ENCODE measurements at regions not wholly inside any gene's neighbourhood (a gene's known extent, or its start where the extent isn't known, plus 50 kb on each side); places are given as distances from the start of the nearest gene placed in this dataset.
A peak's percentile ranks its signal among the peaks of the same experiment; 100 is the strongest.

DNA sequence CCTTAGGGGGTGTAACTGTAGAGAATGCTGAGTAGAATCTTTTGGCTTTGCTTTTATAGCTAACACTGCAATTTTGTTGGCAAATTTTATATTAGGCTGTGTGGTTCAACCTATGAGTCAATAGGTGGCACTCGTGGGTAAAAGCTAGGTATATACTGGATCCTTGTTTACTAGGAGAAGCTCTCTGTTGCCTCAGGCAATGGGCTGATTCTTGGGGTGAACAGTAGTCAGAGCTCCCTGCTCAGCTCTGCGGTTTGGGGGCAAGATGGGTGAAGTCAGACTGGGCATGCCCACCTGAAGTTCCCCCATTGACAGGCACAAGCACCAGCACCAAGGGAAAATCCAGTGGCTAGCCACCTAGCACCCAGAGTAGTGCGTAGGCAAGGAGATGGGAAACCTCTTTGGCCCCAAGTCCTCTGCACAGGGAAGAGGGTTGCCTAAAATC is 238.7 kb downstream of the FAM181B start:
- H3K79me2 ChIP-seq (ENCODE audit: low read length), result no peaks in the 10 kb centered on the region
- ATAC-seq (no peak), DNase-seq (peak; percentile 46)
- no peak overlapping the region for H3K27ac ChIP-seq (ENCODE audit: low read length)
- CTCF ChIA-PET, result interaction anchor here (1.1 kb wide), 1 partner anchor 201 kb away, joined by 6 read pairs; no protein-coding TSS in a partner anchor
- H3K4me1 ChIP-seq (ENCODE audit: insufficient read depth, low read length), result no peaks in the 10 kb centered on the region
- no peak overlapping the region for H2AFZ ChIP-seq (ENCODE audit: low read length)
- H3K36me3 ChIP-seq (ENCODE audit: low read depth, low read length), result no peaks in the 10 kb centered on the region
- no peak overlapping the region for H3K4me3 ChIP-seq (ENCODE audit: low read length)
- H3K9ac ChIP-seq (ENCODE audit: low read length), result no peak overlapping the region
- POLR2A ChIA-PET (ENCODE audit: unreplicated experiment), result no interaction called here
- no peaks in the 10 kb centered on the region for H3K9me2 ChIP-seq (replicated peaks; ENCODE audit: low read length)
- no peaks in the 10 kb centered on the region for H3K27me3 ChIP-seq (ENCODE audit: low read length)
- BruUV-seq (replicated peaks), result no TSS peak
- no peak for TF ChIP-seq EZH2phosphoT487 (IDR thresholded peaks at IDR 0.05; ENCODE audit: borderline replicate concordance, low read length)
- TF ChIP-seq EZH2 (IDR thresholded peaks at IDR 0.05; ENCODE audit: low read length, unreplicated experiment), result no peak
- TF ChIP-seq, protein P1, sequence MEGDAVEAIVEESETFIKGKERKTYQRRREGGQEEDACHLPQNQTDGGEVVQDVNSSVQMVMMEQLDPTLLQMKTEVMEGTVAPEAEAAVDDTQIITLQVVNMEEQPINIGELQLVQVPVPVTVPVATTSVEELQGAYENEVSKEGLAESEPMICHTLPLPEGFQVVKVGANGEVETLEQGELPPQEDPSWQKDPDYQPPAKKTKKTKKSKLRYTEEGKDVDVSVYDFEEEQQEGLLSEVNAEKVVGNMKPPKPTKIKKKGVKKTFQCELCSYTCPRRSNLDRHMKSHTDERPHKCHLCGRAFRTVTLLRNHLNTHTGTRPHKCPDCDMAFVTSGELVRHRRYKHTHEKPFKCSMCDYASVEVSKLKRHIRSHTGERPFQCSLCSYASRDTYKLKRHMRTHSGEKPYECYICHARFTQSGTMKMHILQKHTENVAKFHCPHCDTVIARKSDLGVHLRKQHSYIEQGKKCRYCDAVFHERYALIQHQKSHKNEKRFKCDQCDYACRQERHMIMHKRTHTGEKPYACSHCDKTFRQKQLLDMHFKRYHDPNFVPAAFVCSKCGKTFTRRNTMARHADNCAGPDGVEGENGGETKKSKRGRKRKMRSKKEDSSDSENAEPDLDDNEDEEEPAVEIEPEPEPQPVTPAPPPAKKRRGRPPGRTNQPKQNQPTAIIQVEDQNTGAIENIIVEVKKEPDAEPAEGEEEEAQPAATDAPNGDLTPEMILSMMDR (conservative IDR thresholded peaks at IDR 0.05; ENCODE audit: low read depth, low read length), result peak; percentile 58
- no peaks in the 10 kb centered on the region for H4K20me1 ChIP-seq (ENCODE audit: low read length)
- intact Hi-C loops (cut with micrococcal nuclease), result no loop called here
- no peaks in the 10 kb centered on the region for H3F3A ChIP-seq (ENCODE audit: low read length, unreplicated experiment)
- no peak overlapping the region for H3K4me2 ChIP-seq (ENCODE audit: low read length)
- H3K9me3 ChIP-seq (ENCODE audit: low read length), result no peaks in the 10 kb centered on the region

DNA sequence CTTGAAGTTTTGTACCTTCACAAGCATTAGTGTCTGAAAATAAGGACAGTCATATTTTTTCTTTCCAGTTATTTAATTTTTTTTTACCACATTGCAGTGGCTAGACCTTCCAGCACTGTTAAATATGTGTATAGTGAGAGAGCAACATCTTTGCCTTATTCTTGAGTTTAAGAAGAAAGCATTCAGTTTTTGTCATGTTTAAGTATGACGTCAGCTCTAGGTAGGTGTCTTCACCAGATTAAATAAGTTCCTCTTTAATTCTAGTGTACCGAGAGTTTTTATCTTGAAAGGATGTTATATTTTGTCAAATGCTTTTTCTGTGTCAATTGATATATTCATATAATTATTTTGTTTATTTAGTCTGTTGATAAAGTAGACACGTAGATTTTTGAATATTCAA is 258.8 kb downstream of the FAM181B start:
- TF ChIP-seq EZH2 (IDR thresholded peaks at IDR 0.05; ENCODE audit: low read length, unreplicated experiment), result no peak
- TF ChIP-seq EZH2phosphoT487 (IDR thresholded peaks at IDR 0.05; ENCODE audit: borderline replicate concordance, low read length), result no peak
- TF ChIP-seq, protein P1 (conservative IDR thresholded peaks at IDR 0.05; ENCODE audit: low read depth, low read length), result no peak
- H3F3A ChIP-seq (ENCODE audit: low read length, unreplicated experiment), result no peaks in the 10 kb centered on the region
- no peak overlapping the region for H3K4me3 ChIP-seq (ENCODE audit: low read length)
- BruUV-seq (replicated peaks), result no TSS peak
- CTCF ChIA-PET, result no interaction called here
- no peaks in the 10 kb centered on the region for H3K9me2 ChIP-seq (replicated peaks; ENCODE audit: low read length)
- no peak for DNase-seq
- H3K9me3 ChIP-seq (ENCODE audit: low read length), result peaks cover 5% of the 10 kb centered on the region; the same call in 1 of the 2 replicates
- no peaks in the 10 kb centered on the region for H3K27me3 ChIP-seq (ENCODE audit: low read length)
- H3K79me2 ChIP-seq (ENCODE audit: low read length), result no peaks in the 10 kb centered on the region
- POLR2A ChIA-PET (ENCODE audit: unreplicated experiment), result no interaction called here
- H2AFZ ChIP-seq (ENCODE audit: low read length), result no peak overlapping the region
- no peak overlapping the region for H3K27ac ChIP-seq (ENCODE audit: low read length)
- H3K4me1 ChIP-seq (ENCODE audit: insufficient read depth, low read length), result no peaks in the 10 kb centered on the region
- H4K20me1 ChIP-seq (ENCODE audit: low read length), result no peaks in the 10 kb centered on the region
- no peak overlapping the region for H3K9ac ChIP-seq (ENCODE audit: low read length)
- ATAC-seq, result no peak
- no peak overlapping the region for H3K4me2 ChIP-seq (ENCODE audit: low read length)
- intact Hi-C loops (cut with micrococcal nuclease), result no loop called here
- no peaks in the 10 kb centered on the region for H3K36me3 ChIP-seq (ENCODE audit: low read depth, low read length)

DNA sequence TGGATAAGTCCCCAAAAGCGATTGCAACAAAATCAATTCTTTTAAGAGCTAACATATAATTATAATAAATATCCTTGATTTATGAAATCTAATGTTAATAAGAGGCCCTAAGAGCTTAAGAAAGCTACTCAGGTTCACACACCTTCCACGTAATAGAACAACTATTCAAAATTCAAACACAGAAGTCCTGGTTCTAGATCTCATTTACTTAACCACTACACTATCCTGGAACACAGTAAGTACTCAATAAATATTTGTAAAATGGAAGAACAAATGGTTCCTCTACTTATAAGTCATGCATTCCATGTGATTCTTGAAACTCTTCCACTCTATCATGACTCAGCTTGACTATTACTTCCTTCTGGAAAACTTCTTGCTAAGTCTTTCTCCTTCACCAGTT is 268.2 kb downstream of the FAM181B start:
- CTCF ChIA-PET, result no interaction called here
- Histone ChIP-seq H3K4me1 (ENCODE audit: insufficient read depth, low read length) (no peaks in the 10 kb centered on the region), H3K4me2 (ENCODE audit: low read length) (no peak overlapping the region), H3K9me3 (ENCODE audit: low read length) (0 out of 2 replicates have a peak, but pooled peaks cover 8% of the 10 kb centered on the region), H3F3A (ENCODE audit: low read length, unreplicated experiment) (no peaks in the 10 kb centered on the region), H3K36me3 (ENCODE audit: low read depth, low read length) (no peaks in the 10 kb centered on the region), H3K27me3 (ENCODE audit: low read length) (no peaks in the 10 kb centered on the region), H3K27ac (ENCODE audit: low read length) (no peak overlapping the region), H3K4me3 (ENCODE audit: low read length) (no peak overlapping the region), H2AFZ (ENCODE audit: low read length) (no peak overlapping the region), H3K79me2 (ENCODE audit: low read length) (no peaks in the 10 kb centered on the region), H4K20me1 (ENCODE audit: low read length) (no peaks in the 10 kb centered on the region), H3K9me2 (replicated peaks; ENCODE audit: low read length) (no peaks in the 10 kb centered on the region), H3K9ac (ENCODE audit: low read length) (no peak overlapping the region)
- DNase-seq (no peak), ATAC-seq (no peak)
- no TSS peak for BruUV-seq (replicated peaks)
- POLR2A ChIA-PET (ENCODE audit: unreplicated experiment), result no interaction called here
- TF ChIP-seq EZH2phosphoT487 (IDR thresholded peaks at IDR 0.05; ENCODE audit: borderline replicate concordance, low read length) (no peak), EZH2 (IDR thresholded peaks at IDR 0.05; ENCODE audit: low read length, unreplicated experiment) (no peak)
- TF ChIP-seq, protein P1 (conservative IDR thresholded peaks at IDR 0.05; ENCODE audit: low read depth, low read length), result no peak
- intact Hi-C loops (cut with micrococcal nuclease), result no loop called here

Measured in PC-3 (cell line).